ENCODE measurements at regions not wholly inside any gene's neighbourhood (a gene's known extent, or its start where the extent isn't known, plus 50 kb on each side); places are given as distances from the start of the nearest gene placed in this dataset.

DNA sequence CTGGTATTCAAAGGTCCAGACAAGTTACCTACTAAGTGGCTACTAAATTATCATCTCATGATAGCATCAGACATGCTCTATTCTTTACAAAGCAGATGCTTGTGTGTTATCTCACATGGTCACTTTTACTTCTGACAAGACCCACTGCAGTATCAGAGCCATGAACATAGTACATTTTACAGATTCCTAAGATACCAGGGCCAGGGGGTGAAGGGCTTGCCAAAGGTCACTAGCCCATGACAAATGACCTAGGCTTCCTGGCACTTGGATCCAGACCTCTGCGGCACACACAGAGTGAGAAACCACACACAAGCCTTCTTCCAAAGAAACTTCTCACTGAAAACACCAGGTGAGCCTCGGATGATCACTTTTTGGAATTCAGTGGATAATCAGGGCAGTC, 446.8 kb downstream of the EIPR1 start:
- Histone ChIP-seq H3K4me2 (no peak overlapping the region), H3K4me3 (no peak overlapping the region), H3K9ac (no peak overlapping the region), H3K27me3 (no peaks in the 10 kb centered on the region), H3K27ac (no peak overlapping the region), H4K20me1 (no peaks in the 10 kb centered on the region), H3K36me3 (no peaks in the 10 kb centered on the region), H3K4me1 (peaks cover 20% of the 10 kb centered on the region), H3K9me3 (peaks cover 23% of the 10 kb centered on the region)
- TF ChIP-seq Cebpa-rat (IDR thresholded peaks at IDR 0.05) = no peak

DNA sequence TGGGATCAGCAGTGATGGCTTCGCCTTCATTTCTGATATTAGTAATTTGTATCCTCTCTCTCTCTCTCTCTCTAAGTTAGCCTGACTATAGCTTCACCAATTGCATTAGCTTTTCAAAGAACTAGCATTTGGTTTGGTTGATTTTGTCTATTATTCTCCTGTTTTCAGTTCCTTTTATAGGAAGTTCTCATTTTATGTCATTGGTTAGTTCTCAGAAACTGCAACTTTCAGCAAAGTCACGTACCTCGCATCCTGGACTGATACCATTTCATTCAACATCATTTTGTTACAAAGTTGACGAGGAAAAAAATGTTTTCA, 450.8 kb downstream of the EIPR1 start:
- Histone ChIP-seq H3K9ac (no peak overlapping the region), H3K27me3 (no peaks in the 10 kb centered on the region), H3K4me2 (no peak overlapping the region), H3K9me3 (peaks cover 23% of the 10 kb centered on the region), H3K36me3 (no peaks in the 10 kb centered on the region), H3K4me1 (no peaks in the 10 kb centered on the region), H3K27ac (no peak overlapping the region), H4K20me1 (no peaks in the 10 kb centered on the region), H3K4me3 (no peak overlapping the region)
- no peak for TF ChIP-seq Cebpa-rat (IDR thresholded peaks at IDR 0.05)

DNA sequence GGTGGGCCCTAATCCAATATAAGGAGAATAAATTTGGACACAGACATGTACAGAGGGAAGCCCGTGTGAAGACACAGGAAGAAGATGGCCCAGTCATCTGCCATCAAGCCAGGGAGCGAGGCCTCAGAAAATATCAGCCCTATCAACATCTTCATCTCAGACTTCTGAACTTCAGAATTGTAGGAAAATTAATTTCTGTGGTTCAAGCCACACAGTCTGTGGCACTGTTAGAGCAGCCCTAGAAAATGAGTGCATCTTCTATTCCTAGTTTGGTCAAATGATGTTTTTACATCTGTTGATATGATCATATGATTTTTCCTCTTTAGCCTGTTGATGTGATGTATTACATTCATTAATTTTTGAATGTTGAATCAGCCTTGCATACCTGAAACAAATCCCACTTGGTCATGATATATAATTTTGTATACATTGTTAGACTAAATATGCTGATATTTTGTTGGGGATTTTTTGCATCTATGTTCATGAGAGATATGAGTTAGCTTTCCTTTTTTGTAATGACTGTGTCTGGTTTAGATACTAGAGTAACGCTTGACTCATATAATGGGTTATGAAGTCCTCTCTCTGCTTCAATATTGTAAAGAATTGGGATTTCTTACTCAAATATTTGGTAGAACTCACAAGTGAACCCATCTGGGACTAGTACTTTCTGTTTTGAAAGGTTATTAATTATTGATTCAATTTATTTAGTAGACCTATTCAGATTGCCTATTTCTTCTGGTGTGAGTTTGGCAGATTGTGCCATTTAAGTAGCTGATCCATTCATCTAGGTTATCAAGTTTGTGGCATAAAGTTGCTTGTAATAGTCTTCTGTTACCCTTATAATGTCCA, 451.4 kb downstream of the EIPR1 start:
- Histone ChIP-seq H3K4me2 (no peak overlapping the region), H3K36me3 (no peaks in the 10 kb centered on the region), H3K4me1 (no peaks in the 10 kb centered on the region), H3K27ac (no peak overlapping the region), H3K9me3 (peaks cover 23% of the 10 kb centered on the region), H3K4me3 (no peak overlapping the region), H3K9ac (no peak overlapping the region), H4K20me1 (no peaks in the 10 kb centered on the region), H3K27me3 (no peaks in the 10 kb centered on the region)
- TF ChIP-seq Cebpa-rat (IDR thresholded peaks at IDR 0.05) = no peak

DNA sequence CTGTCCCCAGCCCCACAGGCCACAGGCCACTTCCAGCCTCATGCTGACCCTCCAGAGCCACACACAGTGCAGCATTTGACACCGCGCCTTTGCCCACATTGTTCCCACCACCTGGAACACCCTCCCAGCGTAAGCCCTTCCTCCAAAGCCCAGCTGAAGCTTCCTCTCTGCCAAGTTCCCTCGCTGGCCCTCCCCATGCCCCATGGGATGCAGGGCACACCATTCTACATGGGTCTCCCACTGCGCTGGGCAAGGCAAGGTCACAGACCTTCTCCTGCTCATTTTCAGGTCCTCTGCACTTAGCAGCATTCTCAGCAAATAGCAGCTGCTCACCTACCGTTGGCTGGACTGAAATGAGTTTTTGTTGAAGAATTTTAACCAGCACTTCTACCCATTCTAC, 455.5 kb downstream of the EIPR1 start:
- Histone ChIP-seq H3K36me3 (no peaks in the 10 kb centered on the region), H4K20me1 (no peaks in the 10 kb centered on the region), H3K4me1 (no peaks in the 10 kb centered on the region), H3K27me3 (no peaks in the 10 kb centered on the region), H3K9ac (no peak overlapping the region), H3K27ac (no peak overlapping the region), H3K9me3 (no peaks in the 10 kb centered on the region), H3K4me3 (no peak overlapping the region), H3K4me2 (no peak overlapping the region)
- TF ChIP-seq Cebpa-rat (IDR thresholded peaks at IDR 0.05) = no peak

DNA sequence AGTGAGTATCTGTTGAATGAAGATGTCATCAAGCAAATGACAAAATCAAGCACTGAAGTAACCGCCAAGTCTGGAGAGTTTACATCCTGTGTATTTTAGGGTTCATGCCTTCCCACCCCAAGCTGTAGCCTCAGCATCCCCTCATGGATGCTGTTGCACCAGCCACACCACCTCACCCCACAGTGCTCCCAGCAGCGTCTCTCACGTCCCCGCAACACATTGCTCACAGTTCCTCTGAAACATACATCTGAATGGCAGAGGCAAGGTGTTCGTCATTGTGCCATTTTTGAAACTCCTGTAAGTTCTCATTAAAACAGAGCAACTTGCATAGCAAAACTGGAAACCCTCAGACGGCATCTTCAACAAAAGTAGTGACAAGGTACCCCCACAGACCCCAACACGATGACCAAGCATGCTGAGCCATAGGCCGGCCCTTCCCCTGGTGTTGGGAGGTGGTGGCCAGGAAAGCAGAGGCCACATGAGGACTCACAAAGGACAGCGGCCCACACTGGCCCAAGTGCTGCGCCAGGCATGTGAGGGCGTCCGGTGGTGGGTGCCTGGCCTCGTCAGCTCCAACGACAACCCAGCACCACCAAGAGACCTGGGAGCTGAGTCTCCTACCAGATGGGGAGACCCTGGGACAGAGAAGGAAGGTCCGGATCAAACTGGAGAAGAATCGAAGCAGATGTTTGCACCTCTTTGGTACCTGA, 456.5 kb downstream of the EIPR1 start:
- Histone ChIP-seq H3K4me1 (no peaks in the 10 kb centered on the region), H3K9ac (no peak overlapping the region), H4K20me1 (no peaks in the 10 kb centered on the region), H3K36me3 (no peaks in the 10 kb centered on the region), H3K27me3 (no peaks in the 10 kb centered on the region), H3K4me2 (no peak overlapping the region), H3K4me3 (no peak overlapping the region), H3K9me3 (no peaks in the 10 kb centered on the region), H3K27ac (no peak overlapping the region)
- TF ChIP-seq Cebpa-rat (IDR thresholded peaks at IDR 0.05) = no peak

DNA sequence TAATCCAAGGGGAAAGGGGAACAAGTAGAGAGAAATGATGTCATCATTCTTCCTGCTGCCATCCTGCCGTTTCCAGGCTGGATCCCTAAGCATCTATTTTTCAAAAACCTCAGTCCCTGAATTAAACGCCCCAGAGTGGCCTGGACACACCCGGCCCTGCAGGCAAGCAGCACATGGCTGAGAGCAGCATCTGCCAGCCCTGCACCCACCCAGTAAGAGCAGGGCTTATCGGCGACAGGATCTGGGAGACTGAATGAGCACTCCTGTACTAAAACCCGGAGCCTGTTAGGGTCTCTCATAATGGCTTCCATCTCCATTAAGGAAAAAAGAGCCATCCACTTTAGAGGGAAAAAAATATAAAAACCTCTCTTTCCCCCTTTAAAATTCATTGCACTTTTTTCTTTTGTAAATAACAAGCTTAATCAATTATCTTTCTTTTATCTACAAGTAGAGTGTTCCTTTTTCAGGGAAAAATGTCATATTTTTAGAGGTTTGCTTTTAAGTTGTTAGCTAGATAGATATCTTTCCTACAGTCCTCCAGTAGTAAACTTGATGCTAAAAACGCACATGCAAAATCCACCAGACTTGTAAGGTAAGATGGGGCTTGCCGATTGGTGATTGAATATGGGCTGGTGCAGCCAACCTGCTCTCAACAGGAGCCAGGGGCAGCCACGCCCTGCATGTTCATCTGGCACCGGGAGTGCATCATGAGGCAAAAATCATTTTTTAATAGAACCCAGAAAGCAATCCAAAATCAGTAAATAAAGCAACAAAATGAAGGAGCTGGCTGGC, 457.8 kb downstream of the EIPR1 start:
- Histone ChIP-seq H3K9me3 (no peaks in the 10 kb centered on the region; the same call in 1 of the 2 replicates), H3K4me2 (no peak overlapping the region), H3K27me3 (no peaks in the 10 kb centered on the region), H4K20me1 (no peaks in the 10 kb centered on the region), H3K36me3 (no peaks in the 10 kb centered on the region), H3K9ac (no peak overlapping the region), H3K4me1 (no peaks in the 10 kb centered on the region), H3K4me3 (no peak overlapping the region), H3K27ac (no peak overlapping the region)
- no peak for TF ChIP-seq Cebpa-rat (IDR thresholded peaks at IDR 0.05)

DNA sequence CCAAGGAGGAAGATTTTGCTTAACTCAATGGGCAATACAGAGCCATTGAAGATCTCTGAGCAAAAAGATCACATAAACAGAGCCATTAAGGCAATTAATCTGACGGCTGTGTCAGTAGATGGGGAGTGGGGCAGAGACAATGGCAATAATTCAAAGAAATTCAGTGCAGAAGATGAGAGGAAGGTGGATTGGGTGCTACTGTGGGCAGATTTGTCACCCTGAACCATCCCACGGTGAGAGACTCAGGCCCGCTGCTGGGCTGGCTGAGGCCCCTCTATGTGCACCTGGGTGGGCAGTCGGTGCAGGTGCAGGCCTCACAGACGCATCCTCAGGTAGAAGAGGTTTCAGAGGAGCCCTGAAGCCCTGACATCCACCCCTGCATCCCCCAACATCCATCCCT, 458.6 kb downstream of the EIPR1 start:
- no peaks in the 10 kb centered on the region; the same call in 1 of the 2 replicates for H3K9me3 ChIP-seq
- H3K4me1 ChIP-seq = no peaks in the 10 kb centered on the region
- H4K20me1 ChIP-seq = no peaks in the 10 kb centered on the region
- no peaks in the 10 kb centered on the region for H3K27me3 ChIP-seq
- no peak overlapping the region for H3K4me2 ChIP-seq
- H3K4me3 ChIP-seq = no peak overlapping the region
- no peak overlapping the region for H3K9ac ChIP-seq
- H3K36me3 ChIP-seq = no peaks in the 10 kb centered on the region
- no peak for TF ChIP-seq Cebpa-rat (IDR thresholded peaks at IDR 0.05)
- no peak overlapping the region for H3K27ac ChIP-seq

DNA sequence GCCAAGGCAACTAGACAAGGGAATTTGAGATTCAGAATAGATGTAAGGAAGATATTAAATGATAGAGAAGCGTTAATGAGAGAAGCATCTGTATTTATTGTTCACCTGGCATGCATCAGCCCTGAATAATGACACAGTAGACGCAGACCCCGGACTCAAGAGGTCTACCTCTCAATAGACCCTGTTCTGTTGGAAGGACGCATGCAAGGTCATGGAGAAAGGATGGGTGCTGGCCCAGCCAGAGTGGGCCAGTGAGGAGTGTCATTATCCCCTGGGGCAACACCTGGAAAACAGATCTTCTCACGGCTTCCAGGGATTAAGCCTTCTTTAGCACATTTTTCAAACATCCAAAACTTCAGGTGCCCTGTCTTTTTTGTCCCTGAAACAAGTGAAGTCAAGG, 461.0 kb downstream of the EIPR1 start:
- H3K9ac ChIP-seq = no peak overlapping the region
- H3K27me3 ChIP-seq = no peaks in the 10 kb centered on the region
- no peaks in the 10 kb centered on the region for H4K20me1 ChIP-seq
- H3K4me2 ChIP-seq = no peak overlapping the region
- TF ChIP-seq Cebpa-rat (IDR thresholded peaks at IDR 0.05) = no peak
- no peaks in the 10 kb centered on the region for H3K36me3 ChIP-seq
- H3K9me3 ChIP-seq = no peaks in the 10 kb centered on the region; the same call in 1 of the 2 replicates
- H3K27ac ChIP-seq = no peak overlapping the region
- H3K4me3 ChIP-seq = no peak overlapping the region
- no peaks in the 10 kb centered on the region for H3K4me1 ChIP-seq

DNA sequence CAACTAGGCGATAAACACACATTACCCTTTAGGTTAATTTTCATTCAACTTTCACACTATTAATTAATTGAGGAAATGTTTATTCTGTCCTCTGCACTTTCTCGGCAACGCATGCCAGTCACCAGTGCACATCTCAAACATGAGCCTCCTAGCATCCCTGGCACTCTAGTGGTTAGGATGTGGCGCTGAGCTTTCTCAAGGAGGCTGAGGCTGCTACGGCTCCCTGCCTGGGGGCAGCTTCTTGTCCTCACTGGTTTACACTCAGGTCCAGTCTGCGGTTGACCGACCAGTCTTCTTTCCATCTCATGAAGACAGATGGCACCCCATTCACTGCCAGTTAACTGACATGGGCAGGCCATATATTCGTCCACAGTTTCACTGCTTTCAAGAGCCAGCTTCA, 463.4 kb downstream of the EIPR1 start:
- no peak overlapping the region for H3K4me2 ChIP-seq
- H3K27ac ChIP-seq = no peak overlapping the region
- H3K36me3 ChIP-seq = no peaks in the 10 kb centered on the region
- no peaks in the 10 kb centered on the region for H3K4me1 ChIP-seq
- TF ChIP-seq Cebpa-rat (IDR thresholded peaks at IDR 0.05) = no peak
- H3K4me3 ChIP-seq = no peak overlapping the region
- no peaks in the 10 kb centered on the region; the same call in 1 of the 2 replicates for H3K9me3 ChIP-seq
- H3K27me3 ChIP-seq = no peaks in the 10 kb centered on the region
- H4K20me1 ChIP-seq = no peaks in the 10 kb centered on the region
- no peak overlapping the region for H3K9ac ChIP-seq
